ENCODE measurements at regions not wholly inside any gene's neighbourhood (a gene's known extent, or its start where the extent isn't known, plus 50 kb on each side); places are given as distances from the start of the nearest gene placed in this dataset.

DNA sequence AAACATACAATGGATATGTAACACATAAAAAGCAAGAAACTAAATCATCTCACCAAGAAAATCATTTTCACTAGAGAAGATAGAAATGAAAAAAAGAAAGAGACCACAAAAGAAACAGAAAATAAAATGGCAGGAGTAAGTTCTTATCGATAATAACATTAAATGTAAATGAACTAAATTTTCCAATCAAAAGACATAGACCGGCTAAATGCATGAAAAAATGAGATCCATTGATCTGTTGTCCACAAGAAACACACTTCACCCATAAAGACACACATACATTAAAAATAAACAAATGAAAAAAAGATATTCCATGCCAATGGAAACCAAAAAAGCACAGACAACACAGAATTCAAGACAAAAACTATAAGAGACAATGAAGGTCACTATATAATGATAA is 1771.9 kb downstream of the SI start:
- H2AK5ac ChIP-seq (ENCODE audit: insufficient read length, low read length), result no peak overlapping the region

More for the DNA sequence above, 1771.9 kb downstream of the SI start:
- Mint-ChIP-seq H3K4me3 (no peak overlapping the region), H3K9me3 (peaks cover 26 to 29% of the 10 kb centered on the region in 2 experiments), H3K4me1 (no peaks in the 10 kb centered on the region), H3K27ac (no peak overlapping the region), H3K36me3 (ENCODE audit: insufficient read depth in 1 of 3, low read depth in 3 of 3) (peaks cover 6 to 13% (median 7%) of the 10 kb centered on the region in 3 experiments), H3K27me3 (ENCODE audit: low read depth) (no peaks in the 10 kb centered on the region)
- Histone ChIP-seq H3K79me1 (ENCODE audit: insufficient read depth, low read depth, low read length, poor library complexity, severe bottlenecking) (no peaks in the 10 kb centered on the region), H3K4me1 (ENCODE audit: insufficient read depth, low read length) (no peaks in the 10 kb centered on the region), H2AFZ (ENCODE audit: low read length) (no peak overlapping the region), H3K27ac (ENCODE audit: insufficient read length, low read depth, low read length) (no peak overlapping the region), H4K8ac (replicated peaks; ENCODE audit: insufficient read length, low read depth, low read length) (no peak overlapping the region), H4K91ac (ENCODE audit: insufficient read length, low read depth, low read length) (no peak overlapping the region), H3K23me2 (ENCODE audit: insufficient read length, low read depth, low read length, poor library complexity, severe bottlenecking) (no peaks in the 10 kb centered on the region), H3K79me2 (ENCODE audit: insufficient read depth, low read length) (no peaks in the 10 kb centered on the region), H2BK20ac (ENCODE audit: low read depth, low read length, poor library complexity, severe bottlenecking) (no peak overlapping the region), H4K5ac (ENCODE audit: insufficient read length, low read depth, low read length) (no peak overlapping the region), H3K27me3 (ENCODE audit: insufficient read depth, low read length) (no peaks in the 10 kb centered on the region), H4K20me1 (ENCODE audit: control insufficient read depth, insufficient read depth, insufficient read length) (no peaks in the 10 kb centered on the region), H3K18ac (ENCODE audit: insufficient read length, low read depth, low read length) (no peak overlapping the region), H2BK15ac (ENCODE audit: low read depth, low read length) (no peak overlapping the region), H3K9ac (ENCODE audit: extremely low read depth, insufficient read length, low read length) (no peak overlapping the region), H3K56ac (ENCODE audit: insufficient read length, low read depth, low read length) (no peak overlapping the region), H3K23ac (ENCODE audit: insufficient read length, low read depth, low read length) (no peak overlapping the region), H2BK5ac (ENCODE audit: insufficient read length, low read length) (no peak overlapping the region), H3K4me2 (ENCODE audit: insufficient read depth, insufficient read length, low read length) (no peak overlapping the region), H3K4ac (ENCODE audit: low read depth, low read length) (no peak overlapping the region), H2BK12ac (ENCODE audit: insufficient read length, low read depth, low read length) (no peak overlapping the region), H3K9me3 (ENCODE audit: control insufficient read depth, low read depth, low read length) (no peaks in the 10 kb centered on the region), H2BK120ac (ENCODE audit: low read depth, low read length, poor library complexity, severe bottlenecking) (no peak overlapping the region), H3T11ph (ENCODE audit: low read length) (no peak overlapping the region), H3K14ac (ENCODE audit: insufficient read depth, low read length) (no peak overlapping the region)
- TF ChIP-seq, protein P1, sequence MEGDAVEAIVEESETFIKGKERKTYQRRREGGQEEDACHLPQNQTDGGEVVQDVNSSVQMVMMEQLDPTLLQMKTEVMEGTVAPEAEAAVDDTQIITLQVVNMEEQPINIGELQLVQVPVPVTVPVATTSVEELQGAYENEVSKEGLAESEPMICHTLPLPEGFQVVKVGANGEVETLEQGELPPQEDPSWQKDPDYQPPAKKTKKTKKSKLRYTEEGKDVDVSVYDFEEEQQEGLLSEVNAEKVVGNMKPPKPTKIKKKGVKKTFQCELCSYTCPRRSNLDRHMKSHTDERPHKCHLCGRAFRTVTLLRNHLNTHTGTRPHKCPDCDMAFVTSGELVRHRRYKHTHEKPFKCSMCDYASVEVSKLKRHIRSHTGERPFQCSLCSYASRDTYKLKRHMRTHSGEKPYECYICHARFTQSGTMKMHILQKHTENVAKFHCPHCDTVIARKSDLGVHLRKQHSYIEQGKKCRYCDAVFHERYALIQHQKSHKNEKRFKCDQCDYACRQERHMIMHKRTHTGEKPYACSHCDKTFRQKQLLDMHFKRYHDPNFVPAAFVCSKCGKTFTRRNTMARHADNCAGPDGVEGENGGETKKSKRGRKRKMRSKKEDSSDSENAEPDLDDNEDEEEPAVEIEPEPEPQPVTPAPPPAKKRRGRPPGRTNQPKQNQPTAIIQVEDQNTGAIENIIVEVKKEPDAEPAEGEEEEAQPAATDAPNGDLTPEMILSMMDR (conservative IDR thresholded peaks at IDR 0.05), result no peak
- no peak for DNase-seq
- no CpG with 5 or more reads among the region's 2 CpGs for WGBS (ENCODE audit: extremely low coverage, insufficient read length, low lambda C conversion rate)
